ENCODE measurements at regions not wholly inside any gene's neighbourhood (a gene's known extent, or its start where the extent isn't known, plus 50 kb on each side); places are given as distances from the start of the nearest gene placed in this dataset.

- no peak for DNase-seq (ENCODE audit: low read depth, low spot score)
These were observed 51.1 kb downstream of the HYCC1 start for GRCh38 chr7:22962775-22963350.

GRCh38 chr7:22958742-22959141, 55.2 kb downstream of the HYCC1 start:
- no peak for DNase-seq (ENCODE audit: low read depth, low spot score)

- no peak for DNase-seq (ENCODE audit: low read depth, low spot score)
These were observed 59.7 kb downstream of the HYCC1 start for GRCh38 chr7:22954251-22954650.

GRCh38 chr7:22952306-22953015, 61.5 kb downstream of the HYCC1 start:
- no peak for DNase-seq (ENCODE audit: low read depth, low spot score)

- no peak for DNase-seq (ENCODE audit: low read depth, low spot score)
These were observed 64.0 kb downstream of the HYCC1 start for GRCh38 chr7:22949944-22950343.

- no peak for DNase-seq (ENCODE audit: low read depth, low spot score)
These were observed 64.7 kb downstream of the HYCC1 start for GRCh38 chr7:22949221-22949620.

- DNase-seq (ENCODE audit: low read depth, low spot score): no peak
These were observed 65.2 kb downstream of the HYCC1 start for GRCh38 chr7:22948770-22949169.

- no peak for DNase-seq (ENCODE audit: low read depth, low spot score)
These were observed 68.3 kb downstream of the HYCC1 start for GRCh38 chr7:22945584-22945983.

GRCh38 chr7:22944510-22944909, 69.4 kb downstream of the HYCC1 start:
- no peak for DNase-seq (ENCODE audit: low read depth, low spot score)

- DNase-seq (ENCODE audit: low read depth, low spot score): peak; percentile 4
These were observed 69.9 kb downstream of the HYCC1 start for GRCh38 chr7:22944022-22944421.

GRCh38 chr7:22942191-22942590, 71.7 kb downstream of the HYCC1 start:
- no peak for DNase-seq (ENCODE audit: low read depth, low spot score)

- DNase-seq (ENCODE audit: low read depth, low spot score): no peak
These were observed 74.1 kb downstream of the HYCC1 start for GRCh38 chr7:22939842-22940241.

- no peak for DNase-seq (ENCODE audit: low read depth, low spot score)
These were observed 76.0 kb downstream of the HYCC1 start for GRCh38 chr7:22937946-22938345.

GRCh38 chr7:22936246-22936645, 77.7 kb downstream of the HYCC1 start:
- no peak for DNase-seq (ENCODE audit: low read depth, low spot score)

GRCh38 chr7:22935269-22935668, 78.7 kb downstream of the HYCC1 start:
- no peak for DNase-seq (ENCODE audit: low read depth, low spot score)

- no peak for DNase-seq (ENCODE audit: low read depth, low spot score)
These were observed 79.4 kb downstream of the HYCC1 start for GRCh38 chr7:22934473-22935065.

- DNase-seq (ENCODE audit: low read depth, low spot score): no peak
These were observed 79.9 kb downstream of the HYCC1 start for GRCh38 chr7:22934023-22934422.

- no peak for DNase-seq (ENCODE audit: low read depth, low spot score)
These were observed 81.0 kb downstream of the HYCC1 start for GRCh38 chr7:22932896-22933295.

GRCh38 chr7:22931011-22931410, 82.9 kb downstream of the HYCC1 start:
- DNase-seq (ENCODE audit: low read depth, low spot score): no peak

GRCh38 chr7:22922307-22922706, 91.6 kb downstream of the HYCC1 start:
- no peak for DNase-seq (ENCODE audit: low read depth, low spot score)

GRCh38 chr7:22921386-22922086, 92.4 kb downstream of the HYCC1 start:
- no peak for DNase-seq (ENCODE audit: low read depth, low spot score)

- no peak for DNase-seq (ENCODE audit: low read depth, low spot score)
These were observed 93.3 kb downstream of the HYCC1 start for GRCh38 chr7:22920672-22921071.

- DNase-seq (ENCODE audit: low read depth, low spot score): no peak
These were observed 90.5 kb upstream of the TOMM7 start for GRCh38 chr7:22913158-22913557.
